ENCODE measurements at regions not wholly inside any gene's neighbourhood (a gene's known extent, or its start where the extent isn't known, plus 50 kb on each side); places are given as distances from the start of the nearest gene placed in this dataset.

GRCh38 chr21:28489821-28490350 lies 502.8 kb downstream of the LTN1 start:
- H3K4me3 ChIP-seq (replicated peaks in 1 of 3; ENCODE audit: low read depth in 2 of 3, low read length in 3 of 3): no peak overlapping the region
- no peaks in the 10 kb centered on the region for H3K36me3 ChIP-seq (replicated peaks in 1 of 2; ENCODE audit: control insufficient read depth in 1 of 2, insufficient read depth in 2 of 2, low read length in 2 of 2)
- Mint-ChIP-seq H3K27ac (no peak overlapping the region), H3K27me3 (ENCODE audit: low read depth in 3 of 3) (no peaks in the 10 kb centered on the region), H3K36me3 (no peaks in the 10 kb centered on the region), H3K4me3 (no peak overlapping the region), H3K4me1 (no peaks in the 10 kb centered on the region), H3K9me3 (peaks cover 0 to 4% (median 0%) of the 10 kb centered on the region in 7 donors)
- H3K79me2 ChIP-seq (ENCODE audit: insufficient read depth, low read length): no peaks in the 10 kb centered on the region
- H3K4me1 ChIP-seq (ENCODE audit: control insufficient read depth in 1 of 2, insufficient read depth in 2 of 2, low read length in 2 of 2): no peaks in the 10 kb centered on the region
- H3K9me3 ChIP-seq (replicated peaks in 1 of 2; ENCODE audit: control insufficient read depth in 1 of 2, insufficient read depth in 1 of 2, low read length in 2 of 2): no peaks in the 10 kb centered on the region
- no peak overlapping the region for H2AFZ ChIP-seq (ENCODE audit: insufficient read depth, low read depth, low read length, poor library complexity, severe bottlenecking)
- no peak overlapping the region for H3K4me2 ChIP-seq (replicated peaks; ENCODE audit: extremely low read depth, low read length, poor library complexity, severe bottlenecking)
- H3K27me3 ChIP-seq (ENCODE audit: control insufficient read depth in 2 of 2, insufficient read depth in 2 of 2, low read length in 2 of 2): no peaks in the 10 kb centered on the region
- TF ChIP-seq, protein P1, sequence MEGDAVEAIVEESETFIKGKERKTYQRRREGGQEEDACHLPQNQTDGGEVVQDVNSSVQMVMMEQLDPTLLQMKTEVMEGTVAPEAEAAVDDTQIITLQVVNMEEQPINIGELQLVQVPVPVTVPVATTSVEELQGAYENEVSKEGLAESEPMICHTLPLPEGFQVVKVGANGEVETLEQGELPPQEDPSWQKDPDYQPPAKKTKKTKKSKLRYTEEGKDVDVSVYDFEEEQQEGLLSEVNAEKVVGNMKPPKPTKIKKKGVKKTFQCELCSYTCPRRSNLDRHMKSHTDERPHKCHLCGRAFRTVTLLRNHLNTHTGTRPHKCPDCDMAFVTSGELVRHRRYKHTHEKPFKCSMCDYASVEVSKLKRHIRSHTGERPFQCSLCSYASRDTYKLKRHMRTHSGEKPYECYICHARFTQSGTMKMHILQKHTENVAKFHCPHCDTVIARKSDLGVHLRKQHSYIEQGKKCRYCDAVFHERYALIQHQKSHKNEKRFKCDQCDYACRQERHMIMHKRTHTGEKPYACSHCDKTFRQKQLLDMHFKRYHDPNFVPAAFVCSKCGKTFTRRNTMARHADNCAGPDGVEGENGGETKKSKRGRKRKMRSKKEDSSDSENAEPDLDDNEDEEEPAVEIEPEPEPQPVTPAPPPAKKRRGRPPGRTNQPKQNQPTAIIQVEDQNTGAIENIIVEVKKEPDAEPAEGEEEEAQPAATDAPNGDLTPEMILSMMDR (IDR thresholded peaks at IDR 0.05): no peak
- no peaks in the 10 kb centered on the region for H4K20me1 ChIP-seq (ENCODE audit: insufficient read depth, low read length)
- H3K27ac ChIP-seq (ENCODE audit: low read depth in 1 of 2, low read length in 2 of 2): no peak overlapping the region
- intact Hi-C loops (cut with micrococcal nuclease): no loop called here
- no peak for DNase-seq
- no CpG with 5 or more reads among the region's 3 CpGs for WGBS (ENCODE audit: insufficient coverage)
- H3K9ac ChIP-seq (ENCODE audit: insufficient read depth, low read length, poor library complexity, severe bottlenecking): no peak overlapping the region

GRCh38 chr21:28489162-28489561 lies 503.5 kb downstream of the LTN1 start:
- no peaks in the 10 kb centered on the region for H3K4me1 Mint-ChIP-seq
- H4K20me1 ChIP-seq (ENCODE audit: insufficient read depth, low read length): no peaks in the 10 kb centered on the region
- no peaks in the 10 kb centered on the region for H3K9me3 ChIP-seq (replicated peaks in 1 of 2; ENCODE audit: control insufficient read depth in 1 of 2, insufficient read depth in 1 of 2, low read length in 2 of 2)
- intact Hi-C loops (cut with micrococcal nuclease): no loop called here
- no peak overlapping the region for H3K27ac Mint-ChIP-seq
- H3K4me2 ChIP-seq (replicated peaks; ENCODE audit: extremely low read depth, low read length, poor library complexity, severe bottlenecking): no peak overlapping the region
- H3K27me3 Mint-ChIP-seq (ENCODE audit: low read depth in 3 of 3): no peaks in the 10 kb centered on the region
- no peak overlapping the region for H3K27ac ChIP-seq (ENCODE audit: low read depth in 1 of 2, low read length in 2 of 2)
- no peak overlapping the region for H3K9ac ChIP-seq (ENCODE audit: insufficient read depth, low read length, poor library complexity, severe bottlenecking)
- no peaks in the 10 kb centered on the region for H3K36me3 Mint-ChIP-seq
- no peaks in the 10 kb centered on the region for H3K79me2 ChIP-seq (ENCODE audit: insufficient read depth, low read length)
- peaks cover 0 to 5% (median 0%) of the 10 kb centered on the region in 7 donors for H3K9me3 Mint-ChIP-seq
- H3K4me3 ChIP-seq (replicated peaks in 1 of 3; ENCODE audit: low read depth in 2 of 3, low read length in 3 of 3): no peak overlapping the region
- no peak overlapping the region for H2AFZ ChIP-seq (ENCODE audit: insufficient read depth, low read depth, low read length, poor library complexity, severe bottlenecking)
- WGBS (ENCODE audit: insufficient coverage): 100% methylated on average over 1 of the region's 7 CpGs
- TF ChIP-seq, protein P1 (IDR thresholded peaks at IDR 0.05): no peak
- no peaks in the 10 kb centered on the region for H3K4me1 ChIP-seq (ENCODE audit: control insufficient read depth in 1 of 2, insufficient read depth in 2 of 2, low read length in 2 of 2)
- H3K27me3 ChIP-seq (ENCODE audit: control insufficient read depth in 2 of 2, insufficient read depth in 2 of 2, low read length in 2 of 2): no peaks in the 10 kb centered on the region
- no peaks in the 10 kb centered on the region for H3K36me3 ChIP-seq (replicated peaks in 1 of 2; ENCODE audit: control insufficient read depth in 1 of 2, insufficient read depth in 2 of 2, low read length in 2 of 2)
- no peak for DNase-seq
- H3K4me3 Mint-ChIP-seq: no peak overlapping the region
